ENCODE measurements at regions not wholly inside any gene's neighbourhood (a gene's known extent, or its start where the extent isn't known, plus 50 kb on each side); places are given as distances from the start of the nearest gene placed in this dataset.

- H3K27me3 ChIP-seq (ENCODE audit: low read length) = no peaks in the 10 kb centered on the region
- H3K79me2 ChIP-seq (ENCODE audit: low read length) = no peaks in the 10 kb centered on the region
- no peak overlapping the region for H3K4me2 ChIP-seq (ENCODE audit: low read depth, low read length, poor library complexity, severe bottlenecking)
- H3K9me2 ChIP-seq (replicated peaks; ENCODE audit: insufficient read depth, low read length) = no peaks in the 10 kb centered on the region
- H3K9me3 ChIP-seq (ENCODE audit: low read length) = no peaks in the 10 kb centered on the region
- H4K20me1 ChIP-seq (ENCODE audit: insufficient read depth, low read depth, low read length) = no peaks in the 10 kb centered on the region
- H3K27ac ChIP-seq (ENCODE audit: low read length) = no peak overlapping the region
- H2AFZ ChIP-seq (ENCODE audit: low read length) = no peak overlapping the region
- no peaks in the 10 kb centered on the region for H3K4me1 ChIP-seq (ENCODE audit: low read length)
- no peaks in the 10 kb centered on the region for H3K36me3 ChIP-seq (ENCODE audit: insufficient read depth, low read length)
- H3K9ac ChIP-seq (ENCODE audit: low read length) = no peak overlapping the region
- H3K4me3 ChIP-seq (ENCODE audit: low read length) = no peak overlapping the region
- no peak for DNase-seq
Observed at GRCh38 chr3:168581771-168582225, 486.1 kb upstream of the GOLIM4 start.

- H3K4me3 ChIP-seq (ENCODE audit: low read length) = no peak overlapping the region
- no peak overlapping the region for H3K27ac ChIP-seq (ENCODE audit: low read length)
- H4K20me1 ChIP-seq (ENCODE audit: insufficient read depth, low read depth, low read length) = no peaks in the 10 kb centered on the region
- no peaks in the 10 kb centered on the region for H3K79me2 ChIP-seq (ENCODE audit: low read length)
- H3K36me3 ChIP-seq (ENCODE audit: insufficient read depth, low read length) = no peaks in the 10 kb centered on the region
- no peak overlapping the region for H3K4me2 ChIP-seq (ENCODE audit: low read depth, low read length, poor library complexity, severe bottlenecking)
- H3K9me2 ChIP-seq (replicated peaks; ENCODE audit: insufficient read depth, low read length) = no peaks in the 10 kb centered on the region
- no peak for DNase-seq
- no peak overlapping the region for H3K9ac ChIP-seq (ENCODE audit: low read length)
- no peaks in the 10 kb centered on the region for H3K27me3 ChIP-seq (ENCODE audit: low read length)
- no peaks in the 10 kb centered on the region for H3K9me3 ChIP-seq (ENCODE audit: low read length)
- no peaks in the 10 kb centered on the region for H3K4me1 ChIP-seq (ENCODE audit: low read length)
- no peak overlapping the region for H2AFZ ChIP-seq (ENCODE audit: low read length)
Observed at GRCh38 chr3:168579010-168579409, 483.3 kb upstream of the GOLIM4 start.

- Histone ChIP-seq H2AFZ (ENCODE audit: low read length) (no peak overlapping the region), H3K79me2 (ENCODE audit: low read length) (no peaks in the 10 kb centered on the region), H3K4me2 (ENCODE audit: low read depth, low read length, poor library complexity, severe bottlenecking) (no peak overlapping the region), H3K27ac (ENCODE audit: low read length) (no peak overlapping the region), H3K36me3 (ENCODE audit: insufficient read depth, low read length) (no peaks in the 10 kb centered on the region), H3K27me3 (ENCODE audit: low read length) (no peaks in the 10 kb centered on the region), H3K9me2 (replicated peaks; ENCODE audit: insufficient read depth, low read length) (no peaks in the 10 kb centered on the region), H3K9me3 (ENCODE audit: low read length) (no peaks in the 10 kb centered on the region), H3K4me3 (ENCODE audit: low read length) (no peak overlapping the region), H3K9ac (ENCODE audit: low read length) (no peak overlapping the region), H3K4me1 (ENCODE audit: low read length) (no peaks in the 10 kb centered on the region), H4K20me1 (ENCODE audit: insufficient read depth, low read depth, low read length) (no peaks in the 10 kb centered on the region)
- no peak for DNase-seq
Observed at GRCh38 chr3:168575750-168576149, 480.0 kb upstream of the GOLIM4 start.

GRCh38 chr3:168574455-168575158 is 478.9 kb upstream of the GOLIM4 start:
- H3K36me3 ChIP-seq (ENCODE audit: insufficient read depth, low read length) = no peaks in the 10 kb centered on the region
- no peaks in the 10 kb centered on the region for H4K20me1 ChIP-seq (ENCODE audit: insufficient read depth, low read depth, low read length)
- no peaks in the 10 kb centered on the region for H3K4me1 ChIP-seq (ENCODE audit: low read length)
- H3K9me2 ChIP-seq (replicated peaks; ENCODE audit: insufficient read depth, low read length) = no peaks in the 10 kb centered on the region
- H3K4me3 ChIP-seq (ENCODE audit: low read length) = no peak overlapping the region
- H3K27ac ChIP-seq (ENCODE audit: low read length) = no peak overlapping the region
- no peaks in the 10 kb centered on the region for H3K79me2 ChIP-seq (ENCODE audit: low read length)
- H3K27me3 ChIP-seq (ENCODE audit: low read length) = no peaks in the 10 kb centered on the region
- no peak for DNase-seq
- no peaks in the 10 kb centered on the region for H3K9me3 ChIP-seq (ENCODE audit: low read length)
- no peak overlapping the region for H2AFZ ChIP-seq (ENCODE audit: low read length)
- H3K4me2 ChIP-seq (ENCODE audit: low read depth, low read length, poor library complexity, severe bottlenecking) = no peak overlapping the region
- no peak overlapping the region for H3K9ac ChIP-seq (ENCODE audit: low read length)

GRCh38 chr3:168570404-168571155 is 474.9 kb upstream of the GOLIM4 start:
- Histone ChIP-seq H3K79me2 (ENCODE audit: low read length) (no peaks in the 10 kb centered on the region), H3K9me3 (ENCODE audit: low read length) (no peaks in the 10 kb centered on the region), H3K27me3 (ENCODE audit: low read length) (no peaks in the 10 kb centered on the region), H3K9me2 (replicated peaks; ENCODE audit: insufficient read depth, low read length) (no peaks in the 10 kb centered on the region), H3K4me2 (ENCODE audit: low read depth, low read length, poor library complexity, severe bottlenecking) (no peak overlapping the region), H3K36me3 (ENCODE audit: insufficient read depth, low read length) (no peaks in the 10 kb centered on the region), H3K27ac (ENCODE audit: low read length) (no peak overlapping the region), H3K4me3 (ENCODE audit: low read length) (no peak overlapping the region), H4K20me1 (ENCODE audit: insufficient read depth, low read depth, low read length) (no peaks in the 10 kb centered on the region), H3K4me1 (ENCODE audit: low read length) (no peaks in the 10 kb centered on the region), H3K9ac (ENCODE audit: low read length) (no peak overlapping the region), H2AFZ (ENCODE audit: low read length) (no peak overlapping the region)
- DNase-seq = no peak

- H4K20me1 ChIP-seq (ENCODE audit: insufficient read depth, low read depth, low read length) = no peaks in the 10 kb centered on the region
- H3K9ac ChIP-seq (ENCODE audit: low read length) = no peak overlapping the region
- no peak overlapping the region for H3K4me2 ChIP-seq (ENCODE audit: low read depth, low read length, poor library complexity, severe bottlenecking)
- no peaks in the 10 kb centered on the region for H3K36me3 ChIP-seq (ENCODE audit: insufficient read depth, low read length)
- H3K27me3 ChIP-seq (ENCODE audit: low read length) = no peaks in the 10 kb centered on the region
- no peaks in the 10 kb centered on the region for H3K79me2 ChIP-seq (ENCODE audit: low read length)
- H3K4me1 ChIP-seq (ENCODE audit: low read length) = no peaks in the 10 kb centered on the region
- no peak overlapping the region for H3K4me3 ChIP-seq (ENCODE audit: low read length)
- H3K27ac ChIP-seq (ENCODE audit: low read length) = no peak overlapping the region
- no peak for DNase-seq
- H3K9me3 ChIP-seq (ENCODE audit: low read length) = no peaks in the 10 kb centered on the region
- H2AFZ ChIP-seq (ENCODE audit: low read length) = no peak overlapping the region
- no peaks in the 10 kb centered on the region for H3K9me2 ChIP-seq (replicated peaks; ENCODE audit: insufficient read depth, low read length)
Observed at GRCh38 chr3:168558728-168559411, 463.1 kb upstream of the GOLIM4 start.

- DNase-seq = no peak
- Histone ChIP-seq H3K9ac (ENCODE audit: low read length) (no peak overlapping the region), H3K27me3 (ENCODE audit: low read length) (no peaks in the 10 kb centered on the region), H4K20me1 (ENCODE audit: insufficient read depth, low read depth, low read length) (no peaks in the 10 kb centered on the region), H3K36me3 (ENCODE audit: insufficient read depth, low read length) (no peaks in the 10 kb centered on the region), H2AFZ (ENCODE audit: low read length) (no peak overlapping the region), H3K9me3 (ENCODE audit: low read length) (no peaks in the 10 kb centered on the region), H3K4me3 (ENCODE audit: low read length) (no peak overlapping the region), H3K9me2 (replicated peaks; ENCODE audit: insufficient read depth, low read length) (no peaks in the 10 kb centered on the region), H3K4me2 (ENCODE audit: low read depth, low read length, poor library complexity, severe bottlenecking) (no peak overlapping the region), H3K27ac (ENCODE audit: low read length) (no peak overlapping the region), H3K79me2 (ENCODE audit: low read length) (no peaks in the 10 kb centered on the region), H3K4me1 (ENCODE audit: low read length) (no peaks in the 10 kb centered on the region)
Observed at GRCh38 chr3:168552251-168552650, 456.5 kb upstream of the GOLIM4 start.

GRCh38 chr3:168548719-168549118 is 453.0 kb upstream of the GOLIM4 start:
- Histone ChIP-seq H3K36me3 (ENCODE audit: insufficient read depth, low read length) (no peaks in the 10 kb centered on the region), H3K9me3 (ENCODE audit: low read length) (no peaks in the 10 kb centered on the region), H3K27me3 (ENCODE audit: low read length) (no peaks in the 10 kb centered on the region), H3K27ac (ENCODE audit: low read length) (no peak overlapping the region), H3K4me3 (ENCODE audit: low read length) (no peak overlapping the region), H3K79me2 (ENCODE audit: low read length) (no peaks in the 10 kb centered on the region), H4K20me1 (ENCODE audit: insufficient read depth, low read depth, low read length) (no peaks in the 10 kb centered on the region), H3K9me2 (replicated peaks; ENCODE audit: insufficient read depth, low read length) (no peaks in the 10 kb centered on the region), H3K4me1 (ENCODE audit: low read length) (no peaks in the 10 kb centered on the region), H2AFZ (ENCODE audit: low read length) (no peak overlapping the region), H3K4me2 (ENCODE audit: low read depth, low read length, poor library complexity, severe bottlenecking) (no peak overlapping the region), H3K9ac (ENCODE audit: low read length) (no peak overlapping the region)
- no peak for DNase-seq
